Stimulated activated CD8-positive, alpha-beta memory T cell treated with anti-CD3 and anti-CD28 coated beads, Interleukin-2, amount 100 ng/mL, for 48 hours (primary cell): ENCODE measurements at regions not wholly inside any gene's neighbourhood (a gene's known extent, or its start where the extent isn't known, plus 50 kb on each side); places are given as distances from the start of the nearest gene placed in this dataset.
A peak's percentile ranks its signal among the peaks of the same experiment; 100 is the strongest.

ENCODE experiments used
- DNase-seq, 2 donors: peaks; one replicate each; pipeline ENCODE4 v3.0.0-alpha.2; 2020; ENCODE audit warnings: low read depth in 2 of 2

DNA sequence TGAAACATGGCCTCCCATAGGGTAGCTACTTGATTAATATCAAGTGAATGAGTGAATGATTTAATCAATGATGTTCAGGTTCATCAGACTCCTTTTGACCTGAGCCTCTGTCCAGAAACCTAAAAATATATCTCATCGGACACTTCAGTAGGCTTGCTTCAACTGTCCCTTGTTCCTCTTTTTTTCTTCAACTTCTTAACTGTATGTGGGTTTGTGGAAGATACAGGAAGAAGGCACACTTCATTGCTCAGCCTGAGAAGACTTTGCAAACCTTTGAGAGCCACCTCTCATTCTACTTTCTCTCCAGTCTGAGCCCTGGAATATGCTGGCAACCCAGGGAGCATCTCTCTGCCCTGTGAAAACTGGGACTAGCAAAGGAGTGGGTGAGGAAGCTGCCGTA is 557.0 kb downstream of the FGF9 start:
- DNase-seq, result no peak

DNA sequence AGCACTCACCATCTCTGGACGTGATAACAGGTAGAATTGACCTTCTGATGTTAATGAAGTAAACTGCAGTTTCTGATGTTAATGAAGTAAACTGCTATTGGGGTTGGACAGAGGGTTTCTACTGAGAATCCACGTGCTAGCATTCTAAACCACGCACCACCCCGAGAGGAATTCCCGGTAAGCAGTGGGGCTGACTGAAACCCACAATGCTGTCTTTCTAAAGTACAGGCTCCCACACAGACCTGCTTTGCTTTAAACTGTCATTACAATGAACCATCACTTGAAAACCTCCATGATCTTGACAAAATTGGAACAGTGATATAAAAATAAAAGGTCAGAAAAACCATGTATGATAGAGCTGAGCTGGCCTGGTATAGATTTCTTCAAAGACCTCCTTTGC is 559.0 kb downstream of the FGF9 start:
- no peak for DNase-seq

DNA sequence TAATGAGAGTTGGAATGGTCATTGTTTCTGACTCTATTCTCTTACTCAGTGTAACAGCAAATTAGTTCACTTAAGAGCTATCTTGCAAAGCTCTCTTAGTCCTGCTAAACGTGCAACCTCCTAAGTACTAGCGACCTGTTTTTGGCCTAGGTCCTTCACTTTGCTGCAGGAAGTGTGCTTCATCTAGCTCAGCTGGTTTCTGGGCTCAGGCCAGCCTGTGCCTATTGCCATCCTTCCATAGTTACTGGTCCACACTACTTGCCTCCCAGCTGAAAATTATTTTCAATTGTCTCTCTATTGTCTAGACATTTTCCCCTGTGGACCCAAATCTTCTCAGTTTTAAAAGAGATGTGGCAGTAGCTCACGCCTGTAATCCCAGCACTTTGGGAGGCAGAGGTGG is 561.3 kb downstream of the FGF9 start:
- DNase-seq, result no peak

DNA sequence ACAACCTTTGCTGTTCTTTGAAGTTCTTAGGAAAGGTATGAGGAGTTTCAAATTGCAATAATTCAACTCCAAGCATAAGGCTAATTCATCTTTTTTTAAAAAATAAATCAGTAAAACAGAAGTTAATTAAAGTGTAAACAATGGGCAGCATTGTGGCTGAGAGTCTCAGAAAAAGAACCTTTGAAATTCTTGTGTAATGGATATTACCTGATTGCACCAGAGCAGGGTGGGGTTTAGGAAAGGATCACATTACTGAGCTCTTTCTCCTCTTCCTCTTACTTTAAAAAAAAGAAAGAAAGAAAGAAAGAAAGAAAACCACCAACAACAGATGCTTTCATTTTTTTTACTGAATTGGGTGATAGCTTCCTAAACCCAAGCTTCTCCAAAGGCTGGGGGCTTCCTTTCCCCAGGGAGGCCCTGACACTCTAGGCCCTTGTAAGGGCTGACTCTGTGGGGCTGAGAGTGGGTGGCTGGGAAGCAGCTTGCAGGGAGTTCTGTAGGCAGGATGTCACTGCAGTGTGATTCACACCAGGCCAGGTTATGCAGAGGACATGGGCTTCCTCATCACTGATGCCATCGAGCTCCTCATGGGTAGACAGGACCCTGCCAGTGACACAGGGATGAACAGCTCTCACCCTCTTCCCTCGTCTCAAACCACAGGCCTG is 564.5 kb downstream of the FGF9 start:
- DNase-seq, result peak in 1 of 2 donors; percentile 4

DNA sequence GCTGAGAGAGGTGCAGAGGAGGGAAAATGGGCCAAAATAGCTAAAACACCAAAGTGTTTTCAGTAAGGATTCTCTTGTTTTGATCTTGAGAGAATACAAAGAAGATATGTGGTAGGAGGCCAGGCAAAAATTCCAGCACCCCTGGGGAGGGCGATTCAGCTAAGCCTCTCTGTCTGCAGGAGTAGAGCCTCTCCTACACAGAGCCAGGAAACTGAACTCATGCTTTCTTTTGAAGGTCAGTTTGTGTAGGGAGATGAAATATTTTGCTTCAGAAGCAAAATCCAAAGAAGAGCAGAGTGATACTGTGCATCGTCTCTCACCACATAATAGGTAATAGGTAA is 565.0 kb downstream of the FGF9 start:
- no peak for DNase-seq

DNA sequence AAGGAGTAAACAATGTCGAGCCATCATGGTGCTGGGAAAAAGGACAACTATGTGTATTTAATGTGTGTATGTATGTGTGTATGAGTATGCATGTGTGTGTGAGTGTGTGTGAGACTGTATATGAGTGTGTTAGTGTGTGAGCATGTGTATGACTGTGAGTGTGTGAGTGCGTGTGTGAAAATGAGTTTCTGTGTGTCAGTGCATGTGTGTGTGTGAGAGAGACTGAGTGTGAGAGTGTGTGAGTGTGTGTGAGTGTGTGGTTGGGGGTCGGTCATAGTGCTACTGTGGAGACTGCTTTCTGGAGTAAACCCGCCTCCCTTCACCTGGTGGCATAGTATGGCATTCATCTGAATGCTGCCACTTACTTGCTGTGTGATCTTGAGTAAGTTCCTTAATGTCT is 567.4 kb downstream of the FGF9 start:
- no peak for DNase-seq

DNA sequence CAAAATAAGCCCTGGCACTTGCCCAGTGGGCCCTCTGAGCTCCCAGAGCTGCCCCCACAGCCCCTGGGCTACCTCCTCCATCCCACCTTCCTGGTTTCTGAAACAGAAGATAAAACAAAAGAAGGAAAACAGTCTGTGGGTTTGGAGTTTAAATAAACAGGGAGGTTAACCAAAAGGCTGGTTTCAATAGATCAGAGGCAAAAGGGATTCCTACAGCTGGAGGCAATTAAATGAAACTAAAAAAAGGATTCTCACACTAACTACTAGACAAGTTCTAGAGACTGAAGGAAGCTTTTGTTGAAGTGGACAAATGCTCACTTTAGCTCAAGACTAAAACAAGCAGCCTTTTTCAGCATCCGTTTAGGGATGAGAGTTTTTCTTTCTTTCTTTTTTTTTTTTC is 569.8 kb downstream of the FGF9 start:
- DNase-seq, result no peak

DNA sequence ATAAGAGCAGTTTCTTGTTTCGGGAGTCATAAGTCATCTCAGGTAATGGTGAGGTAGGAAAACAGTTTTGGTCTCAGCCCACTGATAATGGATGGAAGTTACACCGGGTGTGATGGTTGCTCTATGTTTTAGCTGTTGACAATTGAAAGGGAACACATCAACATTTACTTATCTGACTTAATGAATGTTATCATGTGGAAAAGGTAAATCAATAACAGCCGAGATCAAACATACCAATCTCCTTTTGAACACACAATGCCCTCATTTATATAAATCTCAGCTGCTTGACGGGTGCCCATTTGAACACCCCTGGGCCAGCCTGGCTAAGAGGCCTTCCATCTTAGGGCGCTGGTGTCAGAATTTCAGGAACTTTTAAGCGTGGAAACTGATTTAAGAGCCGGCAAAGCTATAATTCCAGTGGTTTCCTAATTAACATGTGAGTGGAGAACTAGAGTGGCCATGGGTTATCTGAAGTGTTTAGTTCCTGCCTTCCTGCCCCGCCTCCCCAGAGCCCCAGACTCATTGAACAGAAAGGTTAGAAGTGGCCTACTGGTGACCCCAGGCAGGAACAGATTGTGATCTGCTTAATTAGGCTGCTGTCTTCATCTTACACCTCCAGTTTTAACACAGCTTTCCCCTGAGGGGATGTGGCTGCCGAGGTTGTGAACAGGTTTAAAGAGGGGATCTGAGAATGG is 572.7 kb downstream of the FGF9 start:
- no peak for DNase-seq

DNA sequence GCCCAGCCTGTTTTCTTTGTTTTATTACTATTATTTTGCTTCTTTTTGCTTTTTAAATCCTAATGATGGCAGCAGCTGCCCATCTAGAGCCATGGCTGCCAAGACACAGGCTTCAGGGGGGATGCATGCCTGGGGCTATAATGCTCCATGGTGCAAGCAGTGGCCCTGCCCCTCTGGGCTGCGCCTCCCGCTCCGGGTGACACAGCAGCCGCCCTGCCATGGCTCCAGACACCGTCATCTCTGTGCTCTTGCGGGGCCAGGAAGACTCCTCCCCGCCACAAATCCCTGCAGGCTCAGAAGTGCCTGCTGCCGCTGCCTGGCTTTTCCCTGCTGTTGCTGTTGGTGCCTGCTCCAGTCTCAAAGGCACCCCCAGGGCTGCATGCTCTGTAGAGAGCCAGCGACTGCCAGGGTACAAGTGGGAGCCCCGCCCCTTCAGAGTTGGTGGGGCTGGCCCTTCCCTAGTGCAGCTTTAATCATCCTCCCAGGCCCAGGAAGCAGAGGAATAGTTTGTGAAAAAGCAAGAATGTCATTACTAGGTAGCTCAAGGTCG is 581.5 kb downstream of the FGF9 start:
- DNase-seq, result no peak

DNA sequence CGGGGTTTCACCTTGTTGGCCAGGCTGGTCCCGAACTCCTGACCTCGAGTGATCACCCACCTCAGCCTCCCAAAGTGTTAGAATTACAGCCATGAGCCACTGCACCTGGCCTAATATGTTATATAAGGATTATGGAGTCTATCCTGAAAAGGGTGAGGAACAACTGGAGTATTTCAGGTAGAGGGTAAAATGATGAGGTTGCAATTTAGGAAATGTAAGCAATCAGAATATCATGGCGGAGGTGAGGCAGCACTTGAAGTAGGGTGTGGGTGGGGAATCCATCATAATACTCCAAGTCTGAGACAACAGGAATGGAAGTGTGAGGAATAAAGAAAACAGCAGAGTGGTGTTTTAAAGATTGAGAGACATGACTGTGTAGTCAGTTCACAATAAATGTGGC is 582.2 kb downstream of the FGF9 start:
- DNase-seq, result no peak

DNA sequence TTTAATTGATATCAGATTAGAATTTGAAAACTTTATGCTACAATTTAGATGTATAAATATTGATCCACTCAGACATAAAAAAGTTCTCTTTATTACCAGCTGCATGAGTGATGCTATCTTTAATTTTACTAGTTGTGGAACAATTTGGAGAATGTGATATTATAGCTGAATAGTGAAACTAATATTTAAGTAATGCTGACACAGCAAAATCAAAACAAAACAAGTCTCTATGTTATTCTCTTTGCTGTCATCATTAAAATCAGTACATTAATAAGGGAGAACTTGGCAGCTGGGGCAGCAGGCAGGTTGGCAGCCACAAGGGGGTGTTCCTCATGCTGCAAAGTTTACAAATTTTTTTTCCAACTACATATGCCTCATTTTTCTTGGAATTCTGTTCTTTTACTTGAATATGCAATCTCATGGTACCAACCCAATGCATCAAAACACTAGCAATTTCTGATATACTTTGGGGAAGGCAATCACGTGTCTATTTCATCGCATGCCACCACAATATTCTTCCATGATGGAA is 585.3 kb downstream of the FGF9 start:
- no peak for DNase-seq

DNA sequence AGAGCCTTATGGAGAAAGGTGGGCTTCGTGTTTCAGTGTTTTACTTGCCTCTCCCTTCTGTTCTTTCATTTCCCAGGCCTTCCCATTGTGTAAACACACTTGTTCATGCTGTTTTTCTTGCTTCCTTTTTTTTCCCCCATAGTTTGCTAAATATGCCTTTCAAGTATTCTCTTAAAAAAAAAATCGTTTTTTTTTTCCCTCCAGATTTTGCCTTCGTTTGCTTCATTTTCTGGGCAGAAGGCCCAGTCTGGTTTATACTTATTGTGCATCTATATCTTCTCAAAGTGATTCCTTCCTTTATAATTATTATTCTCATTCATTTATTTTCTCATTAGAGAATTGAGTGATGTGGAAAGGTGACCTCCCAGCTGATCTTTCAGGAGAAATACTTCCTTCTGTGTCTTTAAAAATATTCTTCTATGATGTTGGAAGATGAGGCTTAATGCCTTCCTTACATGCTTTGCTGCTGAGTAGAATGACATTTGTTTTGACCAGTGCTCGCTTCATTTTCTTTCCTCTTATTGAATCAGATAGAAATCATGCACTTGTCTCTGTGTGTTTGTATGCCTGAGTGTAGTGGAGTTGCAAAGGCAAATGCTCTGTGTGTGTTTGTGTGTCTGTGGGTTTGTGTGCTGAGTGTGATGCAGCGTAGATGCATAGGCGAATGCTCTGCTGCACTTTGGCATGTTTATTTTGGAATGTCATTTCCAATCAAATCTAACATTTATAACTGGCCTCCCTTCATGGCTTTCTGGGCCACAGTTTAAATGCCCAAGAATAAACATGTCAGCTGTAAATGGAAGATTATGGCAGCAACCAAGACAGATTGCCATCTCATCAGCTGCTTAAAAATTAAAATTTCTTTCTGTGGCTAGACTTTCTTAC is 591.4 kb downstream of the FGF9 start:
- no peak for DNase-seq

DNA sequence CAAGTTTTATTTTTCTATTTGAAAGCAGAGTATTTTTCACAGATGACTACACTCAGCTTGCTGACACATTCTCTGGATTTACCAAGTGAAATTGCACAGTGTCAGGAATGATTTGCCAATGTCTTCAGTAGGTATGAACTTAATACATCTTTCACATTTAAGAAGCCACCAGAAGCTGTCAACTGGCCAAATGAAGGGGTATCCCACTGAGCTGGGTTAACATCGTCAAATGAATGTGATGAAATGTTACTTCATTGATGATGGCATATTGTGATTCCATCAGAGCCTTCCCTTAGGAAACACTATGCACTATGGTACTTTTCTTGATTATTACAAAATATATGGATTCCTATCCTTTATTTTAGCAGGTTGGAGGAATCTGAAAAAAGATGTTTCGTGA is 592.3 kb downstream of the FGF9 start:
- no peak for DNase-seq

DNA sequence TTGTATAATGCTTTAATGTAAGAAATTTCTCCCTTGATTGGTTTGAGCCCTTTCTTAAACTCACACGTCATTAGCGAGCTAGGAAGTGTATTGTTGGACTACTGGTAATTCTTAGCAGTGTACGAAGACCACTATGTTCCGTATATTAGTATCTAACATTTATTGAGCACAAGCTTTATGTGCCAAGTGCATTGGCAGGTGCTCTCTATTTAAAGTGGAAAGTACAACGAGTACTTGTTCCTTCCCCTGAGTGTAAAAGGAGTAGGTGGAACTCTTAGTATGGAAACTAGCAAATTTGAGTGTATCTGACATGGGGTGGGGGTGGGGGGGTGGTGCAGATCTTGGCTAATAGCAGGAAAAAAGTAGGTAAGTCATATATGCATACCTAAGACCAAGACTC is 594.7 kb downstream of the FGF9 start:
- no peak for DNase-seq

DNA sequence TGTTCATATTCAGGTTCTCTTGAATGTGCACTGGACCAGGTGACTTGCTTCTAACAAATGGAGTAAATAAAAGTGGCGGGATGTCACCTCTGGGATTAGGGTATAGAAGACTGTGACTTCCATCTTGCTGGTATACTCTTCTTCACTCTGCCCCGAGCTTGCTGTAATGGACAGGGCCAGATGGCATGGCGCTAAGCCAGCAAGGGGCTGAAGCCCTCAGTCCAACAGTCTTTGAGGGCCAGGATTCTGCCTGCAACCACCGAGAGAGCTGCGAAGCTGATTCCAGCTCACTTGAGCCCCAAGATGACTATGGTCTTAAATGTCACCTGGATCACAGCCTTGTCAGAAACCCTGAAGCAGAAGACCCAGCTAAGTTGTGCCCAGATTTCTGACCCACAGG is 600.0 kb downstream of the FGF9 start:
- no peak for DNase-seq

DNA sequence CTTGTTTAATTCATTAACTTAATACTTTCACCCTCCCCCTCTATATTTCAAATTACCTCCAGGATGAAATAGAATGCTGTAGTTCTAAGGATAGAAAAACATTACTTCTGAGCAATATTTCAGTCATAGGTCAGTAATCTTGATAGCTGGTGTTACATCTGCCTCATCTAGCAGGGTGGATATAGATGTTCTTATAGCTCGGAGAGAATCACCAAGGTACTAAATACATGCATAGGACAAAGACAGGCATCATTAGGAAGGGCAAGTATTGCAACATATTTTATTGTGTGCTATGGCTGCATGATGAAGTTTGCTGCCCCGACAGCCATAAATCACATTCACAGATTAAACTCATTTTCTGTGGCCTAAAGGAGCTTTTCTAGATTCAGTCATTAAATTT is 601.0 kb downstream of the FGF9 start:
- DNase-seq, result no peak

DNA sequence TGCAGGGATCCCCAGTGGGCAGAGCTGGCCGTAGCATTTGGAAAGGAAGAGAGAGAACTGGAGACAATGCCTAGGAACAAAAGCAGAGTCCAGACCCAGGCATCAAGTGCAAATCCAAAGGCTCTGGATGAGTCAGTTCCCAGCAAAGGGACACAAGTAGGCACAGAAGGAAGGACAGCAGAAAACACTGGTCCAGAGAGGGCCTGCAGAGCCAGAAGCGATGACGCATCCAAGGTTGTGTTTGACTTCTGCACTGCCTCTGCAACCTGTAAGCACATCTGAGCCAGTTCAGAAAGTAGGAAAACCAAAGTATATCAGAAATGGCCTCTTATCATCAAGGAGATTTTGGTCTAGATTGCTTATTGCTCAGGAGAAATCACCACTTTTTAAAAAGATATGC is 604.5 kb downstream of the FGF9 start:
- DNase-seq, result no peak

DNA sequence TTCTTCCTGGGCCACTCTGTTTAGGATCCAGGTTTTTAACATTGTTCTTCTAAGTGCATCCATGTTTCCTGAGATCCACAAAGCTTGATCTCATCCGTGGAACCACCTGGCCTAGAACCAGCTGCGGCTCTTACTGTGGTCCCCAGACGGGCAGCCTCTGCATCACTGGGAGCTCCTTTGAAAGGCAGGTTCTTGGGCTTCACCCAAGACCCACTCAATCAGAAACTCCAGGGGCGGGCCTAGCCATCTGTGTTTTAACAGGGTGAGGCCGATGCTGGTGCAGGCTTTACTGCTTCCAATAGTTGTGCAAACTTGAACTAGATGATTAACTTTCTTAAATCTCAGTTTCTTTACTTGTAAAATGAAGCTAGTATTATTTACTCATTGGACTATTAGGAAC is 605.7 kb downstream of the FGF9 start:
- DNase-seq, result no peak

DNA sequence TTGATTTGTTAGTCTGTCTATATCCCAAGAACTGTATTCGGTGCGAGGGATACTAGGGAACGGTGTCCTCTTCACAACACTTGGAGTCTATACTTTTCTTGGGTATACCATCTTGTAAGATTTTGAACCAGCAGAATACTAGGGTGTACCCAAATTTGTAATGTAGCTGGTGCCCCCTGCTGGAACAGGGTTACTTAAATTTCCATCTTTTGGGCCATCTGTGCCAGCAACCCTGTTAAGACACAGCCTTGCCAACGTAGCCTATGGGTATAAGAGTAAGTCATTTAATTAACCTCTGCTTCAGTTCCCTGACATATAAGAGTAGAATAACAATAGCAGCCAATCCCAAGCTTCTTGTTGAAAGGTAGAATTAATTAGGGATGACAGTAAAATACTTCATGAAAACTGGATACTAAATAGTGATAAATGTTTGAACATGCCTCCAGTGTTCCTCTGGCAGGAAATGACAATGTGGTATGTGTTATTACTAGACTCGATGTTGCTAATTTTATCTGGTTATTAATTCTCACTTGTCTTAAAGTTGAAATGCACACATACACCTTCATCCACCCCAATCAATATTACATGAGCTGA is 607.6 kb downstream of the FGF9 start:
- peak; percentile 35 to 40 for DNase-seq

DNA sequence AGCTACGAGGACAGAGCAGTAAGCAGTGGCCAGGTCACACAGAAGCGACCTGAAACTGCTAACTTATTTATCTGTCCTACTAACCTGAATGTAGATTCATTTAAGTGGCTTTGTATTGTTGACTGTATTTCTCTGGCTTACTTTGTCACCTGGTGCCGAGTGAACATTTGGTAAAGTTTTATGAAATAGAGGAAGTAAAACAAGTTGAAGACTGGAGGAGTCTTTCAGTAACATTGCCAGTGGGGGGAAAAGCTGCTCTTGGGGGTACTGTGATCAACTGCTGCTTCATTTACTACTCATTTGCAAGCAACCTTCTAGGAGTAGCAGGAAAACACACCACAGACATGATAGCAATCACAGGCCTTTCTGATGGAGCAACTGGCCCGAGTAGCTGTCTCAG is 615.0 kb downstream of the FGF9 start:
- no peak for DNase-seq

DNA sequence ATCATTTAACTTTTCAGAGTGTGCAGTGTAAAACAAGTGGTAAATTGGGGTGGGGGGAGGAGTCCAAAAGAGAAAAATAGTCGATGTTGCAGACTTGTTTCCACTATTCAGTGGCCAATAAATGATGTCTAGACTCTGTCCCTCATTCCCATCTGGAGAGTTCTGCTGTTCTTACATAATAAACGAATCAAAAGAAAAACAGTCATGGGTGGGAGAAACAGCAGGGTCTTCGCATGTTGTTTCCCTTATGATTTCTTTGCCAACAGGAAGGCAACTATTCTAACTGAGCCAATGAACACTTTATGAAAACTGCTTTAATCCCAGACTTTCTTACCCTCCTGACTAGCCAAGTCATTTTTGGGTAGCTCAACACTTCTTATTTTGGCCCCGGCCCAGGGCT is 615.5 kb downstream of the FGF9 start:
- DNase-seq, result no peak

DNA sequence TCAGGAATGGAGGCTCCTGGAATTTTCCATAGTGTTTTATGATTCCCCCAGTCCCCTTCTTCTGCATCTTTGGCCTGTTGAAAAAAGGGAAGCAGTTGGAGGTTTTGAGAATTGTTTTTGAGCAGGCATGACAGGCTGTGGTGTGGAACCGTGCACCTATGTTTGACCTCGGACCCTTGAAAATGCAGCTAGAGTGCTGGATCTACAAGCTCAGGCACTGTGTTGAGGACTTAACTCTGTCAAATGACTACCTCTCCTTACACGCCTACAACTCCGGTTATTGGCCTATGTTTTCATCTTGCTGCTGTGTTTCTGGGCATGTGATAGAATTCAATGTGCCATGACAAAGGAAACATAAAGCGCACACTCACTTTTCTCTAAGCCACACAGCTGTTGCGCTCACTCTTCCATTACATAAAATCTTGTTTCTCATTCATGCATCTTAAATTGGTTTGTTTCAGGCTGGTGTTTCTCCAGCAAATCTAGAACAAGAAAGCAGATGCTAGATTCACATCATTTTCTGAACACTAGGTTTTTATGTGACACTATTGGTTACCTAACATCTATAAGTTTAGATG is 616.6 kb downstream of the FGF9 start:
- no peak for DNase-seq
